GM12878 (cell line): ENCODE measurements at regions not wholly inside any gene's neighbourhood (a gene's known extent, or its start where the extent isn't known, plus 50 kb on each side); places are given as distances from the start of the nearest gene placed in this dataset.

Source experiments
- ATAC-seq: fragments of 200-7000 bp; cut with Tn5 transposase; 3 replicates; pipeline ENCODE4 v1.9.1; 2020; ENCODE audit warnings: mild to moderate bottlenecking, moderate library complexity
- BruUV-seq: library from RNA; stranded (reverse); fragments of 400-500 nt; replicated peaks from 2 replicates; lab custom pipeline; 2021; lab: Mats Ljungman, UMichigan
- CTCF ChIA-PET: fragments of 300-600 bp; sonication (Branson Sonifier 250); formaldehyde crosslinking; extraction: SDS; loops from one replicate; lab custom pipeline; 2021; ENCODE audit warnings: inconsistent platforms; lab: Yijun Ruan, JAX
- POLR2A ChIA-PET: fragments of 350-600 bp; formaldehyde crosslinking; extraction: SDS; loops from one replicate; lab custom pipeline; 2021; ENCODE audit warnings: inconsistent platforms; lab: Charles Lee
- RAD21 ChIA-PET: fragments of 300-600 bp; sonication (Branson Sonifier 250); formaldehyde crosslinking; loops from one replicate; lab custom pipeline; 2023; ENCODE audit warnings: antibody characterized with exemption; ENCODE audit not compliant: unreplicated experiment; lab: Charles Lee
- SMC1A ChIA-PET: fragments of 300-600 bp; sonication (Branson Sonifier 250); formaldehyde crosslinking; loops from one replicate; lab custom pipeline; 2023; ENCODE audit not compliant: unreplicated experiment, uncharacterized antibody; lab: Charles Lee
- DNase-seq: peaks from one replicate; pipeline ENCODE4 v3.0.0-alpha.2; 2011; ENCODE audit warnings: low read depth, low spot score
- FAIRE-seq: peaks from 3 replicates; lab custom pipeline; 2011; peaks lifted over from hg19 to GRCh38; lab: Jason Lieb, UNC
- H2AFZ ChIP-seq: 2 replicates; pipeline ENCODE4 v1.6.0; 2011; ENCODE audit warnings: low read depth, low read length, control low read depth; ENCODE audit not compliant: control insufficient read depth
- H3K27ac ChIP-seq: 2 replicates; pipeline ENCODE4 v1.5.1; 2011; ENCODE audit warnings: control low read depth; ENCODE audit not compliant: control insufficient read depth, insufficient read depth
- H3K27me3 ChIP-seq, 2 experiments: replicated peaks in 1 of 2; 2 replicates each; pipeline versions ENCODE4 v1.6.0 to v1.6.1; 2011; ENCODE audit warnings: low read length in 1 of 2; ENCODE audit not compliant: control insufficient read depth in 2 of 2, insufficient read depth in 2 of 2
- H3K36me3 ChIP-seq, 2 experiments: 2 replicates each; pipeline ENCODE4 v1.5.1; 2011; ENCODE audit warnings: low read length in 1 of 2; ENCODE audit not compliant: control insufficient read depth in 2 of 2, insufficient read depth in 2 of 2
- H3K4me1 ChIP-seq: 2 replicates; pipeline ENCODE4 v1.6.1; 2011; ENCODE audit warnings: mild to moderate bottlenecking, low read length, moderate library complexity, mixed read lengths; ENCODE audit not compliant: control insufficient read depth, insufficient read depth
- H3K4me2 ChIP-seq: 2 replicates; pipeline ENCODE4 v1.6.0; 2011; ENCODE audit warnings: control low read depth; ENCODE audit not compliant: control insufficient read depth, insufficient read depth
- H3K4me3 ChIP-seq: fragments of 200-600 bp; sonication (generic); 2 replicates; pipeline ENCODE4 v1.5.1; 2016
- H3K79me2 ChIP-seq: 2 replicates; pipeline ENCODE4 v1.6.0; 2011; ENCODE audit warnings: low read length; ENCODE audit not compliant: control insufficient read depth, insufficient read depth
- H3K9ac ChIP-seq: 2 replicates; pipeline ENCODE4 v1.8.0; 2011; ENCODE audit warnings: low read length, control low read depth, mixed read lengths; ENCODE audit not compliant: control insufficient read depth, insufficient read depth
- H3K9me3 ChIP-seq: replicated peaks from 3 replicates; pipeline ENCODE4 v1.5.1; 2011; ENCODE audit warnings: mild to moderate bottlenecking, low read length; ENCODE audit not compliant: control insufficient read depth, insufficient read depth
- H4K20me1 ChIP-seq: 2 replicates; pipeline ENCODE4 v1.6.0; 2011; ENCODE audit not compliant: control insufficient read depth, insufficient read depth
- CTCF ChIP-seq, 3 experiments: IDR thresholded peaks in 2 of 3; conservative IDR thresholded peaks in 1 of 3; 2 replicates each; pipeline ENCODE4 v1.5.1; 2011; ENCODE audit warnings: low read depth in 3 of 3, low read length in 3 of 3, mild to moderate bottlenecking in 3 of 3, control low read depth in 2 of 3, moderate library complexity in 2 of 3, inconsistent platforms in 1 of 3, mixed read lengths in 1 of 3; ENCODE audit not compliant: control insufficient read depth in 2 of 3, insufficient read depth in 1 of 3; ENCODE audit errors: extremely low read depth in 1 of 3
- DPF2 ChIP-seq: fragments of 450-650 bp; IDR thresholded peaks from 2 replicates; pipeline ENCODE4 v1.6.1; 2017; ENCODE audit warnings: mild to moderate bottlenecking
- EGR1 ChIP-seq, 2 experiments: IDR thresholded peaks; 1 replicate in 1 of 2; 2 replicates in 1 of 2; pipeline ENCODE4 v1.6.1; 2011 to 2012; ENCODE audit warnings: low read depth in 2 of 2, low read length in 2 of 2, borderline replicate concordance in 1 of 2, mild to moderate bottlenecking in 1 of 2, moderate library complexity in 1 of 2
- MEF2A ChIP-seq: IDR thresholded peaks from 2 replicates; pipeline ENCODE4 v1.6.1; 2011; ENCODE audit warnings: low read depth, mild to moderate bottlenecking, low read length, moderate library complexity; ENCODE audit not compliant: insufficient read depth
- NRF1 ChIP-seq: conservative IDR thresholded peaks from 2 replicates; pipeline ENCODE4 v1.6.1; 2011; ENCODE audit warnings: mild to moderate bottlenecking, low read depth, low read length, improper control_type of control experiment
- TAF1 ChIP-seq: IDR thresholded peaks from 2 replicates; pipeline ENCODE4 v1.6.1; 2011; ENCODE audit warnings: mild to moderate bottlenecking, low read depth, low read length, borderline replicate concordance
- TCF12 ChIP-seq: IDR thresholded peaks from 2 replicates; pipeline ENCODE4 v1.6.1; 2011; ENCODE audit warnings: low read depth, mild to moderate bottlenecking, low read length
- YBX1 ChIP-seq: fragments of 450-650 bp; IDR thresholded peaks from 2 replicates; pipeline ENCODE4 v1.6.1; 2016; ENCODE audit warnings: antibody characterized with exemption
- ZZZ3 ChIP-seq: IDR thresholded peaks from 2 replicates; pipeline ENCODE4 v1.6.1; 2011; ENCODE audit warnings: low read depth; ENCODE audit not compliant: control insufficient read depth, insufficient read length
- WGBS: methylation state at CpG from one replicate; pipeline ENCODE4 v1.1.6; 2016; ENCODE audit warnings: low lambda C conversion rate; ENCODE audit not compliant: insufficient replicate concordance, insufficient coverage; ENCODE audit errors: missing lambda C conversion rate; 5-methylcytosine and 5-hydroxymethylcytosine counted together
- in situ Hi-C: fragments of 300-500 bp; cut with MboI; formaldehyde crosslinking; loops from 9 replicates; pipeline ENCODE4 v1.14.3; 2018; ENCODE audit warnings: mixed read lengths
- intact Hi-C: fragments of 100-400 bp; cut with micrococcal nuclease; formaldehyde crosslinking; loops from one replicate; pipeline ENCODE4 v1.14.2; 2022; ENCODE audit not compliant: unreplicated experiment

- Histone ChIP-seq H4K20me1 (no peaks in the 10 kb centered on the region), H3K4me2 (no peak overlapping the region), H3K27me3 (no peaks in the 10 kb centered on the region), H3K4me1 (no peaks in the 10 kb centered on the region), H3K79me2 (no peaks in the 10 kb centered on the region), H2AFZ (no peak overlapping the region), H3K27ac (no peak overlapping the region), H3K36me3 (no peaks in the 10 kb centered on the region), H3K9me3 (no peaks in the 10 kb centered on the region), H3K4me3 (no peak overlapping the region), H3K9ac (no peak overlapping the region)
- ChIA-PET CTCF (no interaction called here), SMC1A (no interaction called here), RAD21 (no interaction called here), POLR2A (no interaction called here)
- DNase-seq (no peak), FAIRE-seq (no peak), ATAC-seq (no peak)
- intact Hi-C loops (no loop called here), in situ Hi-C loops (no loop called here)
- TF ChIP-seq MEF2A (no peak), CTCF (IDR thresholded peaks at IDR 0.05 in 2 of 3, conservative IDR thresholded peaks at IDR 0.05 in 1 of 3; ENCODE audit: control insufficient read depth in 2 of 3, extremely low read depth in 1 of 3, insufficient read depth in 1 of 3, low read depth in 3 of 3, low read length in 3 of 3) (no peak), TCF12 (no peak), ZZZ3 (no peak), DPF2 (no peak), YBX1 (no peak), NRF1 (no peak), TAF1 (no peak), EGR1 (IDR thresholded peaks at IDR 0.05; ENCODE audit: borderline replicate concordance in 1 of 2, low read depth in 2 of 2, low read length in 2 of 2) (no peak)
- WGBS, result 24% methylated on average over 5 of the region's 5 CpGs
- BruUV-seq, result no TSS peak
These were observed 284.0 kb upstream of the DEPDC1 start for GRCh38 chr1:68780919-68781318.
